SK-N-SH treated with all-trans-retinoic acid at 6 μM for 48 hours (cell line): ENCODE measurements at regions not wholly inside any gene's neighbourhood (a gene's known extent, or its start where the extent isn't known, plus 50 kb on each side); places are given as distances from the start of the nearest gene placed in this dataset.
"Not testable (repeated sequence)": the region's sequence is repeated elsewhere in the genome, so short reads cannot be mapped to it uniquely, and the experiment has no call there.

ENCODE experiments used
- ATAC-seq: fragments of 200-7000 bp; cut with Tn5 transposase; 3 replicates; pipeline ENCODE4 v1.9.1; 2020; ENCODE audit warnings: mild to moderate bottlenecking, moderate library complexity
- ARNTL ChIP-seq: fragments of 450-650 bp; formaldehyde crosslinking; IDR thresholded peaks from 2 replicates; pipeline ENCODE4 v1.5.0; 2020; ENCODE audit warnings: low read depth, mild to moderate bottlenecking, moderate library complexity, borderline replicate concordance
- CREB5 ChIP-seq: fragments of 250-450 bp; sonication (Bioruptor Pico); IDR thresholded peaks from 2 replicates; pipeline ENCODE4 v1.5.1; 2020; ENCODE audit warnings: low read depth, mild to moderate bottlenecking, moderate library complexity
- CSDC2 ChIP-seq: fragments of 250-450 bp; sonication (Bioruptor Pico); IDR thresholded peaks from 2 replicates; pipeline ENCODE4 v1.5.0; 2020; ENCODE audit warnings: mild to moderate bottlenecking, moderate library complexity
- CSRNP3 ChIP-seq: fragments of 250-450 bp; sonication (Bioruptor Pico); IDR thresholded peaks from 2 replicates; pipeline ENCODE4 v1.5.1; 2021; ENCODE audit warnings: mild to moderate bottlenecking, moderate library complexity
- ESRRG ChIP-seq: fragments of 250-450 bp; sonication (Bioruptor Pico); IDR thresholded peaks from 2 replicates; pipeline ENCODE4 v1.6.1; 2021; ENCODE audit warnings: mild to moderate bottlenecking
- GLIS3 ChIP-seq: fragments of 250-450 bp; sonication (Bioruptor Pico); IDR thresholded peaks from 2 replicates; pipeline ENCODE4 v1.5.0; 2020; ENCODE audit warnings: mild to moderate bottlenecking, moderate library complexity
- ISL1 ChIP-seq: fragments of 250-450 bp; sonication (Bioruptor Pico); IDR thresholded peaks from 2 replicates; pipeline ENCODE4 v2.1.2; 2022; ENCODE audit warnings: mild to moderate bottlenecking, moderate library complexity
- PATZ1 ChIP-seq: fragments of 250-450 bp; sonication (Bioruptor Pico); IDR thresholded peaks from 2 replicates; pipeline ENCODE4 v1.8.0; 2020; ENCODE audit warnings: mild to moderate bottlenecking, moderate library complexity, borderline replicate concordance
- PPARA ChIP-seq: fragments of 250-450 bp; sonication (Bioruptor Pico); IDR thresholded peaks from 2 replicates; pipeline ENCODE4 v1.5.0; 2020; ENCODE audit warnings: mild to moderate bottlenecking, borderline replicate concordance
- RARB ChIP-seq: fragments of 250-450 bp; sonication (Bioruptor Pico); IDR thresholded peaks from 2 replicates; pipeline ENCODE4 v1.8.0; 2021; ENCODE audit warnings: mild to moderate bottlenecking, moderate library complexity
- SNAI2 ChIP-seq: fragments of 250-450 bp; sonication (Bioruptor Pico); IDR thresholded peaks from 2 replicates; pipeline ENCODE4 v1.5.0; 2020; ENCODE audit warnings: mild to moderate bottlenecking, moderate library complexity
- TCF4 ChIP-seq: fragments of 250-450 bp; sonication (Bioruptor Pico); IDR thresholded peaks from 2 replicates; pipeline ENCODE4 v1.8.0; 2021; ENCODE audit warnings: mild to moderate bottlenecking, moderate library complexity, borderline replicate concordance
- TOX ChIP-seq: fragments of 250-450 bp; sonication (Bioruptor Pico); IDR thresholded peaks from 2 replicates; pipeline ENCODE4 v1.8.0; 2021; ENCODE audit warnings: mild to moderate bottlenecking, moderate library complexity, borderline replicate concordance
- TSHZ2 ChIP-seq: fragments of 250-450 bp; sonication (Bioruptor Pico); IDR thresholded peaks from 2 replicates; pipeline ENCODE4 v1.5.0; 2020; ENCODE audit warnings: mild to moderate bottlenecking, moderate library complexity
- ZC3H10 ChIP-seq: fragments of 250-450 bp; sonication (Bioruptor Pico); IDR thresholded peaks from 2 replicates; pipeline ENCODE4 v1.5.1; 2021; ENCODE audit warnings: mild to moderate bottlenecking, moderate library complexity
- ZFP3 ChIP-seq: fragments of 250-450 bp; sonication (Bioruptor Pico); IDR thresholded peaks from 2 replicates; pipeline ENCODE4 v1.5.0; 2020; ENCODE audit warnings: mild to moderate bottlenecking, moderate library complexity
- ZFP30 ChIP-seq: fragments of 450-650 bp; formaldehyde crosslinking; IDR thresholded peaks from 2 replicates; pipeline ENCODE4 v1.5.0; 2022; ENCODE audit warnings: mild to moderate bottlenecking, moderate library complexity
- ZNF70 ChIP-seq: fragments of 450-650 bp; formaldehyde crosslinking; IDR thresholded peaks from 2 replicates; pipeline ENCODE4 v1.5.0; 2020; ENCODE audit warnings: mild to moderate bottlenecking, moderate library complexity
- ZNF8 ChIP-seq: fragments of 450-650 bp; formaldehyde crosslinking; IDR thresholded peaks from 2 replicates; pipeline ENCODE4 v1.5.0; 2020; ENCODE audit warnings: mild to moderate bottlenecking, moderate library complexity

- ATAC-seq: no peak
- no peak for TF ChIP-seq PPARA (CRISPR knock-in tag)
- no peak for TF ChIP-seq TOX (CRISPR knock-in tag)
These were observed 1349.3 kb downstream of the GRIK2 start for GRCh38 chr6:102742754-102743356.

GRCh38 chr6:102742028-102742427 lies 1348.5 kb downstream of the GRIK2 start:
- ATAC-seq: no peak
- no peak for TF ChIP-seq RARB (CRISPR knock-in tag)
- no peak for TF ChIP-seq PPARA (CRISPR knock-in tag)
- no peak for TF ChIP-seq GLIS3 (CRISPR knock-in tag)
- no peak for TF ChIP-seq CREB5 (CRISPR knock-in tag)
- no peak for TF ChIP-seq SNAI2 (CRISPR knock-in tag)
- TF ChIP-seq TOX (CRISPR knock-in tag): no peak
- no peak for TF ChIP-seq ESRRG (CRISPR knock-in tag)
- TF ChIP-seq ZFP3 (CRISPR knock-in tag): no peak
- no peak for TF ChIP-seq ZNF8 (CRISPR knock-in tag)
- no peak for TF ChIP-seq ZNF70 (CRISPR knock-in tag)
- TF ChIP-seq ARNTL (CRISPR knock-in tag): no peak

- no peak for TF ChIP-seq TOX (CRISPR knock-in tag)
- no peak for TF ChIP-seq ZFP30 (CRISPR knock-in tag)
- TF ChIP-seq SNAI2 (CRISPR knock-in tag): no peak
- TF ChIP-seq ZC3H10 (CRISPR knock-in tag): 0 out of 2 replicates have a peak, but pooled peaks have one; percentile 35
- TF ChIP-seq TSHZ2 (CRISPR knock-in tag): no peak
- TF ChIP-seq CSRNP3 (CRISPR knock-in tag): no peak
- TF ChIP-seq ZNF70 (CRISPR knock-in tag): peak; percentile 89
- no peak for TF ChIP-seq ESRRG (CRISPR knock-in tag)
- peak; percentile 86 for TF ChIP-seq ISL1 (CRISPR knock-in tag)
- no peak for TF ChIP-seq ZNF8 (CRISPR knock-in tag)
- peak; percentile 80 for TF ChIP-seq CREB5 (CRISPR knock-in tag)
- peak; percentile 24; the same call in 1 of the 2 replicates for TF ChIP-seq PATZ1 (CRISPR knock-in tag)
- peak; percentile 95 for ATAC-seq
These were observed 1343.4 kb downstream of the GRIK2 start for GRCh38 chr6:102736941-102737368.

GRCh38 chr6:102732898-102733297 lies 1339.4 kb downstream of the GRIK2 start:
- TF ChIP-seq CSRNP3 (CRISPR knock-in tag) (no peak), PATZ1 (CRISPR knock-in tag) (no peak), ZC3H10 (CRISPR knock-in tag) (no peak), ISL1 (CRISPR knock-in tag) (no peak), PPARA (CRISPR knock-in tag) (no peak), TCF4 (CRISPR knock-in tag) (no peak), TOX (CRISPR knock-in tag) (no peak), CSDC2 (CRISPR knock-in tag) (no peak), ZFP3 (CRISPR knock-in tag) (no peak), ARNTL (CRISPR knock-in tag) (no peak)
- ATAC-seq: peak; percentile 55; the same call in 2 of the 3 replicates

GRCh38 chr6:102722086-102722485 lies 1328.6 kb downstream of the GRIK2 start:
- ATAC-seq: not testable (repeated sequence)
